Choroid plexus epithelial cell (primary cell): ENCODE measurements at regions not wholly inside any gene's neighbourhood (a gene's known extent, or its start where the extent isn't known, plus 50 kb on each side); places are given as distances from the start of the nearest gene placed in this dataset.

Experiments
- DNase-seq: peaks from one replicate; pipeline ENCODE4 v3.0.0-alpha.2; 2010; ENCODE audit warnings: low read depth
- H3K4me3 ChIP-seq: 2 replicates; pipeline ENCODE4 v1.5.1; 2011; ENCODE audit warnings: low read depth, mild to moderate bottlenecking, control low read depth, low read length, moderate library complexity
- CTCF ChIP-seq: conservative IDR thresholded peaks from 2 replicates; pipeline ENCODE4 v1.5.1; 2011; ENCODE audit warnings: low read depth, mild to moderate bottlenecking, control low read depth, inconsistent platforms, low read length, moderate library complexity

DNA sequence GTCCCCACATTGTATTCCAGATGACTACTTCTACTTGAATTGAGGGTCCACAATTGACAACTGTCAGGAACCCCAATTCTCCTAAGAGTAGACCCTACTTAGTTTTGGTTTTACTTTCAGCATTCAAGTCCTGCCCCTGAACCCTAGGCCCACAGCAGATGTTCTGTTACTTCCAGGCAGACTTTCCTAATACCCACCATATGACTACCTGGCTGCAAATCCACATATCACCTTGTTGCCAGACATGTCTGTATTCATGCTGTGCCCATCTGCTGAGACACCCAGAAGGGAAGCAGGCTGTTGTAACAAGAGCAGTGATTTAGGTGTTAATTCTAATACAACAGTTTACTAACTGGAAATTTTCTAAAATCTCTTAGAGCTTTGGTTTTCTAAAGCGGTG, 235.1 kb upstream of the CCDC54 start:
- H3K4me3 ChIP-seq, result no peak overlapping the region
- TF ChIP-seq CTCF, result no peak
- DNase-seq, result no peak

DNA sequence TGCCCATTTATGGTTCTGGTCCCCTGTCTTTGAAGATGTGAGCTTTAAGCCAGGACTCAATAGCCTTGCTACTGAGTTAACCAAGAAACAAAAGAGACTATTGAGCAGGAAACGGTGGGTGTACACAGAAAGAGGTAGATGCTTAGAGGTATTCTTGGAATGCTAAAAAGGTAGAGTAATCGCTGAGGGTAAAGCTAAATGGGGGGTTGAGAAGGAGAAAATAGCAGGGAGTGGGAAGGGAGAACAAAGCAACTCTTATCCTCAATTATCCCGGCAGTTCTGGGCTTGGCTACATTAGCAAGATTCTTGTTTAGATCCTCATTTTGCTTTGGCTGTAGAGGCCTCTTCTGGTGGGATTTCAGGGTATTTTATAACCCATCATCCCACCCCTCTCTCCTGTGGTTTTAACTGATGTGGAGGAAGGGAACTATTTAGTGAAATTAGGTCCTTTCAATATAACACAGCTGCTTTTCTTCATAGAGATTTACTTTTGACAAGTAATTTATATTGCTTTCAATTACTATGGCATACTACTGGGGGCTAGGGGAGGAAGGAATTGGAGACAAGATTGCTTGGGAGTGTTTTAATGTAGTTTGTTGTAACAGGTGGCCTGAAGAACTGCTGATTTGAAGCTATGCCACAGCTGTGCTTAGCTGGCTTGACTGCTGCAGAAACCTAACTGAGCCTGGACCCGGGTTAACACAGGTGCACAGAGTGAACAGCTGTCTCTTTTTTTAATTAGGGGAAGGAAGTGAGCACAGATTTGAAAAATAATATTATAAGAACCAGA, 234.3 kb upstream of the CCDC54 start:
- DNase-seq, result no peak
- H3K4me3 ChIP-seq, result no peak overlapping the region
- TF ChIP-seq CTCF, result no peak

DNA sequence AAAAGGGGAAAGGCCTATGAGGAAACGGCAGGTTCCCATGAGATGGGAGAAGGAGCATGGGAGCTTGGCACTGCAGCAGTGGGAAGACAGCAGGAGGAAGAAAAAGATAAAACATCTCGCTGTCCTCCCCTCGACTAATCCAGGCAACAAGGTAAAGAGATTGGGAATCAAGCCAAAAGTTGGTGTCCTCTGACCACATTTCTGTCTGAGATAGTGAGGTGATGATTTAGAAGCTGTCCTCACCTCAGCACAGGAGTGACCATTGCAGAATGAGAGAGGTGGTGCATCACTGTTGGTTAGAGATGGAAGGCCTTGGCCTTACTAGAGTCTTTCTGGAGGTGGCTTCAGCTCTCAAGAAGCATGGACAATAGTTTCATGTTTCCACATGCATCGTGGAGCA, 226.6 kb upstream of the CCDC54 start:
- H3K4me3 ChIP-seq, result no peak overlapping the region
- TF ChIP-seq CTCF, result no peak
- DNase-seq, result no peak

DNA sequence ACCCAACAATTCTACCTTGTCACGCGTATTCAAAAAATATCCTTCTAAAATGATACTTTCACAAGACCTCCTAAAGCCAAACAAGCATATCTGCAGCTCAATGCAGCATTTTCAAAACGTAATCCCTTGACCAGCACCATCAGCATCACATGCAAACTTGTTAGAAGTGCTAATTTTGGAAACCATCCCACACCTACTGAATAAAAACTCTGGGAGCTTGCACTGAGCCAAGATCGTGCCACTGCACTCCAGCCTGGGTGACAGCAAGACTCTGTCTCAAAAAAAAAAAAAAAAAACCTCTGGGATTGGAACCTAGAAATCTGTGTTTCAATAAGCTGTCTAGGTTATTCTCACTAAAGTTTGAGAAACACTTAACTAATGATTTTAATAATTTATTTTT, 223.3 kb upstream of the CCDC54 start:
- DNase-seq, result no peak
- TF ChIP-seq CTCF, result no peak

GRCh38 chr3:107172411-107172810, 204.8 kb upstream of the CCDC54 start:
- no peak for DNase-seq
- no peak for TF ChIP-seq CTCF

More for the DNA sequence above, 223.3 kb upstream of the CCDC54 start:
- H3K4me3 ChIP-seq, result no peak overlapping the region

DNA sequence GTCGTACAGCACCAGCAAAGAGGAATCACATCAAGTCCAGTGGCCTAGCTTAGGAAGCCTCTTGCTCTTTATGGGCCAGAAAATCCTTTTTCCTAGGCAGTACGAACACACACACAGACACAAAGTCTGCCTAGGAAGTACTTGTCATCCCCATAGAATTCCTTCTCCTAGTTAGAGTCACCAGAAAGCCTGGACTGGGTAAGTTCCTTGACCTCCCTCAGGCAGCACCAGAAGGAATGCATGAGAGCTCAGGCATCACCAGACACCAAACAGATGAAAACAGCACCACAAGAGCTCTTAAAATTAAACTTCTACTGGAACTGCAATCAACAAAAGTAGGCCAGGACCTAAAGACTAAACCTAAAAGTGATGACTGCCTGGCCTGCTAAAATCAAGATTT, 192.9 kb upstream of the CCDC54 start:
- no peak for TF ChIP-seq CTCF

More at GRCh38 chr3:107172411-107172810, 204.8 kb upstream of the CCDC54 start:
- no peak overlapping the region for H3K4me3 ChIP-seq

DNA sequence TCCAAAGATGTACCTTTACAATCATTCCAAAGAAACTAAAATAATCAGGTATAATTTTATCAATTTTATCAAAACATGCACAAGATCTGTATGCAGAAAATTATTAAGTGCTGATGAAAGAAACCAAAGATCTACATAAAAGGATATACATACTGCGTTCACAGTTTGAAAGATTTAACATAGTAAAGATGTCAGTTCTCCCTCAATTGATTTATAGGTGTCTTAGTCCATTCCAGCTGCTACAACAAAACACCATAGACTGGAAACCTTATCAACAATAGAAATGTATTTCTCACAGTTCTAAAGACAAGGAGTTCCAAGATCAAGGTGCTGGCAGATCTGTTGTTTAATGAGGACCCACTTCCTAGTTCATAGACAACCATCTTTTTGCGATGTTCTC, 189.0 kb upstream of the CCDC54 start:
- DNase-seq, result no peak

More for the DNA sequence above, 192.9 kb upstream of the CCDC54 start:
- peak; percentile 23 for DNase-seq
- no peak overlapping the region for H3K4me3 ChIP-seq

More for the DNA sequence above, 189.0 kb upstream of the CCDC54 start:
- H3K4me3 ChIP-seq, result no peak overlapping the region
- TF ChIP-seq CTCF, result no peak
